A673 (cell line): ENCODE measurements at regions not wholly inside any gene's neighbourhood (a gene's known extent, or its start where the extent isn't known, plus 50 kb on each side); places are given as distances from the start of the nearest gene placed in this dataset.
"Not testable (repeated sequence)": the region's sequence is repeated elsewhere in the genome, so short reads cannot be mapped to it uniquely, and the experiment has no call there.

ENCODE experiments used
- CTCF ChIP-seq: fragments of 300-800, 200-600 bp; sonication (generic); conservative IDR thresholded peaks from 2 replicates; pipeline ENCODE4 v1.5.1; 2017; ENCODE audit warnings: low read depth, mild to moderate bottlenecking, antibody characterized with exemption, low read length, moderate library complexity, mixed read lengths
- EZH2 ChIP-seq: fragments of 200-600 bp; sonication (generic); IDR thresholded peaks from 2 replicates; pipeline ENCODE4 v1.6.1; 2017; ENCODE audit warnings: borderline replicate concordance, low read depth, mild to moderate bottlenecking, mixed read lengths, antibody characterized with exemption, low read length; ENCODE audit not compliant: poor library complexity, severe bottlenecking

GRCh38 chr10:123395234-123395633 is 241.0 kb downstream of the BUB3 start:
- TF ChIP-seq CTCF, EZH2: not testable (repeated sequence)
